ENCODE measurements at regions not wholly inside any gene's neighbourhood (a gene's known extent, or its start where the extent isn't known, plus 50 kb on each side); places are given as distances from the start of the nearest gene placed in this dataset.

DNA sequence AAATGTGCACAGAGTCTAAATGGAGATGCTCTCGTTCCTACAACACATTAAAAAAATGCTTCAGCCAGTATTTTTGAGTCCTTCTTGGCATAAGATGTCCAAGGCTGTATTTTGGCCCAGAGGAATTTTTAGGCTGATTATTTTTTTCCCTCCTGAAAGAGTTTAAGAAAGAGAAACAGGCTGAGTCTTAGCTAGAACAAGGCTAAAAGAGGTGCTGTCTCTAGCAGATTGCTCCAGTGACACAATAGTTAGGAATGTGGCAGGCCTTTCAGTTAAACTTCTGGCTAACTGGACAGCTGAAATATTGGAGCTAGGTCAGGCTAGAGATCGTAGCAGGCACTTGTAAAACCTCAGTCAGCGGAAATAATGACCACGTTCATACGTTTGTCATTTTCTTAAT is 271.4 kb upstream of the RARB start:
- no peaks in the 10 kb centered on the region for H3K27me3 ChIP-seq
- no peak for TF ChIP-seq POLR2A (IDR thresholded peaks at IDR 0.05)
- TF ChIP-seq, protein P1, sequence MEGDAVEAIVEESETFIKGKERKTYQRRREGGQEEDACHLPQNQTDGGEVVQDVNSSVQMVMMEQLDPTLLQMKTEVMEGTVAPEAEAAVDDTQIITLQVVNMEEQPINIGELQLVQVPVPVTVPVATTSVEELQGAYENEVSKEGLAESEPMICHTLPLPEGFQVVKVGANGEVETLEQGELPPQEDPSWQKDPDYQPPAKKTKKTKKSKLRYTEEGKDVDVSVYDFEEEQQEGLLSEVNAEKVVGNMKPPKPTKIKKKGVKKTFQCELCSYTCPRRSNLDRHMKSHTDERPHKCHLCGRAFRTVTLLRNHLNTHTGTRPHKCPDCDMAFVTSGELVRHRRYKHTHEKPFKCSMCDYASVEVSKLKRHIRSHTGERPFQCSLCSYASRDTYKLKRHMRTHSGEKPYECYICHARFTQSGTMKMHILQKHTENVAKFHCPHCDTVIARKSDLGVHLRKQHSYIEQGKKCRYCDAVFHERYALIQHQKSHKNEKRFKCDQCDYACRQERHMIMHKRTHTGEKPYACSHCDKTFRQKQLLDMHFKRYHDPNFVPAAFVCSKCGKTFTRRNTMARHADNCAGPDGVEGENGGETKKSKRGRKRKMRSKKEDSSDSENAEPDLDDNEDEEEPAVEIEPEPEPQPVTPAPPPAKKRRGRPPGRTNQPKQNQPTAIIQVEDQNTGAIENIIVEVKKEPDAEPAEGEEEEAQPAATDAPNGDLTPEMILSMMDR (IDR thresholded peaks at IDR 0.05): no peak
- DNase-seq (no peak), ATAC-seq (peak; percentile 32 to 72 (median 54))
- WGBS (ENCODE audit: insufficient coverage, low coverage, low lambda C conversion rate, missing lambda C conversion rate): 34% methylated on average over 5 of the region's 5 CpGs
- no peak overlapping the region for H3K27ac ChIP-seq
- H3K4me1 ChIP-seq: no peaks in the 10 kb centered on the region
- no peak overlapping the region for H3K4me3 ChIP-seq
- intact Hi-C loops (cut with DNase I): no loop called here
- H3K9me3 ChIP-seq: no peaks in the 10 kb centered on the region
- no peaks in the 10 kb centered on the region for H3K36me3 ChIP-seq

DNA sequence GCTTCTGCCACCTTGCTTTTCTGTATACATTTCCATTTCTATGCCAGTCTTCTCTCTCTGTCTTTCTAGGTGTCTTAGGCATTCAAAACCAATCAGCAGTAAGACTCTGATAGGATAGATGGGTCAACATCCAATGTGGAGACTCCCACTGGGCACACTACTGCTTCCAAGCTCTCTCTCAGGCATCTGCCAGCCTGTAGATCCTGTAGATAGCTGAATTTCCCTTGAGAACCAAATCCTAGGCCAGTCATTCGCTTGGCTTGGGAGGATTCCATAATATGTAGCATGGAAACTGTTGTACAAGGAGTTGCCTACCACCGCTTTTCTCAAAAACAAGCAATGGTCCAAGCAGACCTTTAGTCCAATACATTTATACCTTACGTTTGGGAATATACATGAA is 262.8 kb upstream of the RARB start:
- Histone ChIP-seq H3K27me3 (no peaks in the 10 kb centered on the region), H3K36me3 (no peaks in the 10 kb centered on the region), H3K4me1 (no peaks in the 10 kb centered on the region), H3K27ac (no peak overlapping the region), H3K9me3 (no peaks in the 10 kb centered on the region), H3K4me3 (no peak overlapping the region)
- no peak for ATAC-seq
- 42% methylated on average over 3 of the region's 3 CpGs for WGBS (ENCODE audit: insufficient coverage, low coverage, low lambda C conversion rate, missing lambda C conversion rate)
- intact Hi-C loops (cut with DNase I): no loop called here
- no peak for DNase-seq
- no peak for TF ChIP-seq POLR2A (IDR thresholded peaks at IDR 0.05)
- TF ChIP-seq, protein P1 (IDR thresholded peaks at IDR 0.05): no peak

DNA sequence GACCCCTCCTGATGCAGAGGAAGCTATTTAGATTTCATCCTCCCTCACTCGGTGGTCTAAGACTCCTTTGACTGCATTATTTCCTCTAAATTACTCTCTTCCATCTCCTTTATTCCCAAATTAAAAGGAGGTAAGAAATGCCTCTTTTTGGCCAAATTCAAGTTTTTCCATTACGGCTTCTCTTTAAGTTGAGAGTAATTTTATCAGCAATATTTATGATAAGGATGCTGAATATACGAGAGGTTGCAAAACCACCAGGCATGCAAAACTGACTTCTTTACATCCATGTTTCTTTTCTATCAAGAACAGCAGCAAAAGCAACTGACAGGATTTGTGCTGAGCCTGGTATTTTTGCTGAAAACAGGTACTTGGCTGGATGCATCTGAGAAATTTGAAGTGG is 262.0 kb upstream of the RARB start:
- Histone ChIP-seq H3K4me3 (no peak overlapping the region), H3K27ac (no peak overlapping the region), H3K27me3 (no peaks in the 10 kb centered on the region), H3K4me1 (no peaks in the 10 kb centered on the region), H3K9me3 (no peaks in the 10 kb centered on the region), H3K36me3 (no peaks in the 10 kb centered on the region)
- no peak for ATAC-seq
- no peak for TF ChIP-seq POLR2A (IDR thresholded peaks at IDR 0.05)
- TF ChIP-seq, protein P1 (IDR thresholded peaks at IDR 0.05): no peak
- intact Hi-C loops (cut with DNase I): no loop called here
- DNase-seq: no peak
- 54% methylated on average over 3 of the region's 3 CpGs for WGBS (ENCODE audit: insufficient coverage, low coverage, low lambda C conversion rate, missing lambda C conversion rate)

DNA sequence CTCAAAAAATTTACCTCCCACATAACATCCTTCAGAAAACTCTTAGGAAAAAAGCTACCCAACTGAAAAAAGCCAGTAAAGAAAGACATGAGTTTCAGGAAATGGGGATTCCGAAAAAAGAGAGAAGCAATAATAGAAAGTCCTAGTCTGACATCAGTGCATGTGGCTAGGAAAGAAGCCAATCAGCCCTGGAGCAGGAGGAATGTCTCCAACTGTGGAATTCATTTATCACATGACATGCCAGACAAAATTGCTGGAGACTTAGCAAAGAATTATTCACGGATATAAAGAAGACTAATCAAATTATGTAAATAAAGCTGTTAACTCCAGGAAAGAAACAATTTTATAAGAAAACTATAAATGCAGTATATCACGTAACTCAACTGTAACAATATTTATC is 258.9 kb upstream of the RARB start:
- no peak overlapping the region for H3K27ac ChIP-seq
- TF ChIP-seq, protein P1 (IDR thresholded peaks at IDR 0.05): no peak
- no peak for TF ChIP-seq POLR2A (IDR thresholded peaks at IDR 0.05)
- intact Hi-C loops (cut with DNase I): no loop called here
- H3K4me3 ChIP-seq: no peak overlapping the region
- H3K9me3 ChIP-seq: no peaks in the 10 kb centered on the region
- no peaks in the 10 kb centered on the region for H3K4me1 ChIP-seq
- 51% methylated on average over 3 of the region's 3 CpGs for WGBS (ENCODE audit: insufficient coverage, low coverage, low lambda C conversion rate, missing lambda C conversion rate)
- no peaks in the 10 kb centered on the region for H3K27me3 ChIP-seq
- ATAC-seq: no peak
- DNase-seq: no peak
- H3K36me3 ChIP-seq: no peaks in the 10 kb centered on the region

DNA sequence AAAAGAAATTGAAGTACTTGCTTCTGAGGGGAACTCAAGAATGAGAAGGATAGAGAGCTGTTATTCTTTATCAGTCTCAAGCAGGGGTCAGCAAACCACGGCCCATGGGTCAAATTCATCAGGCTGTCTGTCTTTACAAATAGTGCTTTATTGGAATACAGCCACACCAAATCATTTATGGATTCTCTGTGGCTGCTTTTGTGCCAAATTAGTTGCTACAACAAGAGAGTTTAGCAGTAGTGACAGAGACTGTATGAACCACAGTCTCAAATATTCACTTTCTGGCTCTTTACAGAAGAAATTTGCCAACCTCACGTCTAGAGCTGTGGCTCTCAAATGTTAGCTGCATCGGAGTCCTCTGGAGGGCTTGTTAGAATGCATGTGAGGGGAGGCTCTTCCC is 258.0 kb upstream of the RARB start:
- no peaks in the 10 kb centered on the region for H3K4me1 ChIP-seq
- no peak for DNase-seq
- no peak overlapping the region for H3K4me3 ChIP-seq
- no peak for ATAC-seq
- H3K9me3 ChIP-seq: no peaks in the 10 kb centered on the region
- TF ChIP-seq, protein P1 (IDR thresholded peaks at IDR 0.05): no peak
- no peaks in the 10 kb centered on the region for H3K27me3 ChIP-seq
- no peaks in the 10 kb centered on the region for H3K36me3 ChIP-seq
- intact Hi-C loops (cut with DNase I): no loop called here
- 60% methylated on average over 3 of the region's 3 CpGs for WGBS (ENCODE audit: insufficient coverage, low coverage, low lambda C conversion rate, missing lambda C conversion rate)
- no peak overlapping the region for H3K27ac ChIP-seq

Measured in right lobe of liver (tissue), 6 donors.